Neural cell (in vitro differentiated cells): ENCODE measurements at regions not wholly inside any gene's neighbourhood (a gene's known extent, or its start where the extent isn't known, plus 50 kb on each side); places are given as distances from the start of the nearest gene placed in this dataset.

Experiments used
- CTCF ChIP-seq: fragments of 450-650 bp; IDR thresholded peaks from 2 replicates; pipeline ENCODE4 v1.5.1; 2014; ENCODE audit warnings: antibody characterized with exemption, mild to moderate bottlenecking, moderate library complexity; ENCODE audit not compliant: poor library complexity, severe bottlenecking
- EP300 ChIP-seq: fragments of 450-650 bp; conservative IDR thresholded peaks from 2 replicates; pipeline ENCODE4 v1.6.1; 2014; ENCODE audit warnings: antibody characterized with exemption, mild to moderate bottlenecking, moderate library complexity; ENCODE audit not compliant: poor library complexity, severe bottlenecking
- EZH2 ChIP-seq: fragments of 200-600, 300-800 bp; shearing (Covaris generic), sonication (generic); IDR thresholded peaks from 2 replicates; pipeline ENCODE4 v1.6.1; 2014; ENCODE audit warnings: antibody characterized with exemption, low read length, borderline replicate concordance, mild to moderate bottlenecking; ENCODE audit not compliant: insufficient read depth, poor library complexity, severe bottlenecking
- POLR2AphosphoS5 ChIP-seq: IDR thresholded peaks from 2 replicates; pipeline ENCODE4 v1.6.1; 2012
- RAD21 ChIP-seq: fragments of 450-650 bp; conservative IDR thresholded peaks from 2 replicates; pipeline ENCODE4 v1.6.1; 2014; ENCODE audit warnings: antibody characterized with exemption, mild to moderate bottlenecking, moderate library complexity
- REST ChIP-seq: IDR thresholded peaks from 2 replicates; pipeline ENCODE4 v1.6.1; 2012; ENCODE audit warnings: borderline replicate concordance

DNA sequence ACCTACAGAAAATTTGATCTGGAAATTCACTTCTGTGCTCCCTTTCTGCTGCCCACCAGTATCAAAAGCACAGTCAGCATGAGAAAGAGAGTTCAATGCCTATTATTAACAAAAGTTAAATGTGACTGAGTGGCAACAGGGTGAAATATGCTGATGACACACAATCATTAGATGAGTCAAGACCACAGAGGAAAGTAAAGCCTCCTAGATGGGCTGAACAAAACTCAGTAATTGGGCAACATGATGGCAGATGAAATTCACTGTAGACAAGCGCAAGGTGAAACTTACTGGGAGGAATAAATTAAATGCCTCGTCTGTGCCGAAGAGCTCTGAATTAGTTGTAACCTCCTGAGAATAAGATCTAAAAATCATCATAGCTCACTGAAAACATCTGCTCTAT lies 752.8 kb downstream of the IRX1 start:
- no peak for TF ChIP-seq CTCF
- TF ChIP-seq EP300, result no peak
- TF ChIP-seq EZH2, result no peak
- TF ChIP-seq POLR2AphosphoS5, result no peak
- no peak for TF ChIP-seq REST
- no peak for TF ChIP-seq RAD21
